Body of pancreas (tissue), 4 donors: ENCODE measurements at regions not wholly inside any gene's neighbourhood (a gene's known extent, or its start where the extent isn't known, plus 50 kb on each side); places are given as distances from the start of the nearest gene placed in this dataset.

Source experiments
- CTCF ChIP-seq, 7 experiments: fragments of 450-650 bp in 4 of 7; fragments of 200-600 bp in 3 of 7; sonication (generic) in 3 of 7; IDR thresholded peaks; one replicate each; pipeline ENCODE4 v1.5.1; 2016 to 2019; ENCODE audit warnings: antibody characterized with exemption in 7 of 7
- POLR2A ChIP-seq, 3 donors: fragments of 450-650 bp; IDR thresholded peaks; one replicate each; pipeline ENCODE4 v1.6.1; 2016; ENCODE audit warnings: antibody characterized with exemption in 3 of 3, mild to moderate bottlenecking in 2 of 3

DNA sequence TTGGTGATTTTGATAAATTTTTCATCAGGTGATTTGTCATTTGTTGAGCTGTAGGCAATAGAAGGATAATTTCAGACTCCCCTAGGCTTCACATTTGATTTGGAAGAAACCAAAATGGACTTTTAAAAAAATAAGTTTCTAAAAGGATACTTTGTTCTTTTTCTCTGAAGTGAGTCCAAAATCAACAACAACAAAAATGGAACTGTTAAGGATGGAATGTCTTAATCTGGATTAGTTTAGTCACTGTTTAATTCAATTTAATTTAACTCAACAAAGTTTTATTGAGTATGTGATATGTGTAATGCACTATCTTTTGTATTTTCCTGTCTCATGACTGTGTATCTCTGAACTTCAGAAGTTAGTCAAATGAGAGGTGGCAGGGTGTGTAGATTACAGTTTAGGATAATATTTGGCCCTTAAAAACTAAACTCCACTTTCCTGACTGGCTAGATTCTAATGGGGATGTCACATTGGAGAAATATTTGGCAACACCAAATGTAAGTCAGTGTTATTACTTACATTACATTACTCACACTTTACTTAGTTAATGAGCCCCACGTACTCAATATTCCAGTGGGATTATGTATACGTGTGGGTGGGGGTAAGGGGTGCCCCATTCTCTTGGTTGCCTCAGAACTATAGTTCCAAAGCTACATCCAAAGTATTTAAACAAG, 209.7 kb downstream of the BCAT1 start:
- TF ChIP-seq CTCF (IDR thresholded peaks at IDR 0.05), result no peak
- TF ChIP-seq POLR2A (IDR thresholded peaks at IDR 0.05), result no peak
